GM12874 (cell line): ENCODE measurements at regions not wholly inside any gene's neighbourhood (a gene's known extent, or its start where the extent isn't known, plus 50 kb on each side); places are given as distances from the start of the nearest gene placed in this dataset.

ENCODE experiments used
- TF ChIP-seq, protein P1 (sequence below): IDR thresholded peaks from 2 replicates; pipeline ENCODE4 v1.5.1; 2011; ENCODE audit warnings: low read depth, mild to moderate bottlenecking, control low read depth, low read length, moderate library complexity; ENCODE audit not compliant: insufficient read depth

DNA sequence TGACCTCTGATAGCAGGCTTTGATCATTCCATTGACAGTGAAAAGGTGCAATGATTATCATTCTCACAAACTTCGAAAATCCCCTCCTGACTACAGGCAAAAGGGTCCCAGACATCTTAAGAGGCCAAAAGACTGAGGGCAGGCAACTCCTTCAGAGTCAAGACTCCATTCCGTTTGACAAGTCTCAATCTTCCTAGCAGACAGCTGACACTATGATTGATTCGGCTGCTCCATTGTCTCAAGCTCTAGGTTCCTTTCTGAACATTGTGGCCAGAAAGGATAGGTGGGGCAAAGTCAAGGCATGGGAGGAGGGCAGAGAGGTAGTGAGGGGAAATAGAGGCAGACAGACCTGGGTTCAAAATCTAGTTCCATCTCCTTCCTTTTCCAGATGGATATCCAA is 53.7 kb upstream of the MAN1A2 start:
- TF ChIP-seq, protein P1, sequence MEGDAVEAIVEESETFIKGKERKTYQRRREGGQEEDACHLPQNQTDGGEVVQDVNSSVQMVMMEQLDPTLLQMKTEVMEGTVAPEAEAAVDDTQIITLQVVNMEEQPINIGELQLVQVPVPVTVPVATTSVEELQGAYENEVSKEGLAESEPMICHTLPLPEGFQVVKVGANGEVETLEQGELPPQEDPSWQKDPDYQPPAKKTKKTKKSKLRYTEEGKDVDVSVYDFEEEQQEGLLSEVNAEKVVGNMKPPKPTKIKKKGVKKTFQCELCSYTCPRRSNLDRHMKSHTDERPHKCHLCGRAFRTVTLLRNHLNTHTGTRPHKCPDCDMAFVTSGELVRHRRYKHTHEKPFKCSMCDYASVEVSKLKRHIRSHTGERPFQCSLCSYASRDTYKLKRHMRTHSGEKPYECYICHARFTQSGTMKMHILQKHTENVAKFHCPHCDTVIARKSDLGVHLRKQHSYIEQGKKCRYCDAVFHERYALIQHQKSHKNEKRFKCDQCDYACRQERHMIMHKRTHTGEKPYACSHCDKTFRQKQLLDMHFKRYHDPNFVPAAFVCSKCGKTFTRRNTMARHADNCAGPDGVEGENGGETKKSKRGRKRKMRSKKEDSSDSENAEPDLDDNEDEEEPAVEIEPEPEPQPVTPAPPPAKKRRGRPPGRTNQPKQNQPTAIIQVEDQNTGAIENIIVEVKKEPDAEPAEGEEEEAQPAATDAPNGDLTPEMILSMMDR: no peak

GRCh38 chr1:117312453-117313138 is 54.7 kb upstream of the MAN1A2 start:
- TF ChIP-seq, protein P1: peak; percentile 61; the same call in 1 of the 2 replicates

GRCh38 chr1:117308311-117308916 is 58.8 kb upstream of the MAN1A2 start:
- TF ChIP-seq, protein P1: no peak

DNA sequence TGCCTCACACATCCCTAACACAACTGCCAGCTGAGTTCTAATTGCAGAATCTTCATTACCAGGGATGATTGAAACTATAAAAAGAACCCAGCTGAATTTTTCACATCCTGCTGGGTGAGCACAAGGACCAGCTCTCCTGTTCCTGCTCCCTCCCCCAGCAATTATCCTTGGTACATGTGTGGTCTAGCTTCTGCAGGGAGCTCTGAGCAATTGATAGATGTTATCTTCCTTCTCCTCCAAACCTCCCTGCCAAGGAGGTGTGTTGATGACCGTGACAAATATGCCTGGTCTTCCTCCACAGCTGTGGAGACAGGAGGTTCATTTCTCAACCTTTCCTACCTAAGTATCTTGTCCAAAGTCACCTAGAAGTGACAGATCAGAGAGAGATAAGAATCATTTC is 65.3 kb upstream of the MAN1A2 start:
- TF ChIP-seq, protein P1: no peak

- TF ChIP-seq, protein P1: no peak
Observed at GRCh38 chr1:117295001-117295400, 72.2 kb upstream of the MAN1A2 start.

- TF ChIP-seq, protein P1: no peak
Observed at GRCh38 chr1:117290890-117291289, 76.4 kb upstream of the MAN1A2 start.

- TF ChIP-seq, protein P1: no peak
Observed at GRCh38 chr1:117289316-117289870, 77.9 kb upstream of the MAN1A2 start.
